SK-N-SH treated with all-trans-retinoic acid at 6 μM for 48 hours (cell line): ENCODE measurements at regions not wholly inside any gene's neighbourhood (a gene's known extent, or its start where the extent isn't known, plus 50 kb on each side); places are given as distances from the start of the nearest gene placed in this dataset.

Source experiments
- ATAC-seq: fragments of 200-7000 bp; cut with Tn5 transposase; 3 replicates; pipeline ENCODE4 v1.9.1; 2020; ENCODE audit warnings: mild to moderate bottlenecking, moderate library complexity
- ARNTL ChIP-seq: fragments of 450-650 bp; formaldehyde crosslinking; IDR thresholded peaks from 2 replicates; pipeline ENCODE4 v1.5.0; 2020; ENCODE audit warnings: low read depth, mild to moderate bottlenecking, moderate library complexity, borderline replicate concordance
- CREB5 ChIP-seq: fragments of 250-450 bp; sonication (Bioruptor Pico); IDR thresholded peaks from 2 replicates; pipeline ENCODE4 v1.5.1; 2020; ENCODE audit warnings: low read depth, mild to moderate bottlenecking, moderate library complexity
- CSDC2 ChIP-seq: fragments of 250-450 bp; sonication (Bioruptor Pico); IDR thresholded peaks from 2 replicates; pipeline ENCODE4 v1.5.0; 2020; ENCODE audit warnings: mild to moderate bottlenecking, moderate library complexity
- CSRNP3 ChIP-seq: fragments of 250-450 bp; sonication (Bioruptor Pico); IDR thresholded peaks from 2 replicates; pipeline ENCODE4 v1.5.1; 2021; ENCODE audit warnings: mild to moderate bottlenecking, moderate library complexity
- GLIS3 ChIP-seq: fragments of 250-450 bp; sonication (Bioruptor Pico); IDR thresholded peaks from 2 replicates; pipeline ENCODE4 v1.5.0; 2020; ENCODE audit warnings: mild to moderate bottlenecking, moderate library complexity
- ISL1 ChIP-seq: fragments of 250-450 bp; sonication (Bioruptor Pico); IDR thresholded peaks from 2 replicates; pipeline ENCODE4 v2.1.2; 2022; ENCODE audit warnings: mild to moderate bottlenecking, moderate library complexity
- PPARA ChIP-seq: fragments of 250-450 bp; sonication (Bioruptor Pico); IDR thresholded peaks from 2 replicates; pipeline ENCODE4 v1.5.0; 2020; ENCODE audit warnings: mild to moderate bottlenecking, borderline replicate concordance
- RARB ChIP-seq: fragments of 250-450 bp; sonication (Bioruptor Pico); IDR thresholded peaks from 2 replicates; pipeline ENCODE4 v1.8.0; 2021; ENCODE audit warnings: mild to moderate bottlenecking, moderate library complexity
- SNAI2 ChIP-seq: fragments of 250-450 bp; sonication (Bioruptor Pico); IDR thresholded peaks from 2 replicates; pipeline ENCODE4 v1.5.0; 2020; ENCODE audit warnings: mild to moderate bottlenecking, moderate library complexity
- TCF4 ChIP-seq: fragments of 250-450 bp; sonication (Bioruptor Pico); IDR thresholded peaks from 2 replicates; pipeline ENCODE4 v1.8.0; 2021; ENCODE audit warnings: mild to moderate bottlenecking, moderate library complexity, borderline replicate concordance
- TOX ChIP-seq: fragments of 250-450 bp; sonication (Bioruptor Pico); IDR thresholded peaks from 2 replicates; pipeline ENCODE4 v1.8.0; 2021; ENCODE audit warnings: mild to moderate bottlenecking, moderate library complexity, borderline replicate concordance
- TSHZ2 ChIP-seq: fragments of 250-450 bp; sonication (Bioruptor Pico); IDR thresholded peaks from 2 replicates; pipeline ENCODE4 v1.5.0; 2020; ENCODE audit warnings: mild to moderate bottlenecking, moderate library complexity
- ZC3H10 ChIP-seq: fragments of 250-450 bp; sonication (Bioruptor Pico); IDR thresholded peaks from 2 replicates; pipeline ENCODE4 v1.5.1; 2021; ENCODE audit warnings: mild to moderate bottlenecking, moderate library complexity
- ZFP3 ChIP-seq: fragments of 250-450 bp; sonication (Bioruptor Pico); IDR thresholded peaks from 2 replicates; pipeline ENCODE4 v1.5.0; 2020; ENCODE audit warnings: mild to moderate bottlenecking, moderate library complexity
- ZFP30 ChIP-seq: fragments of 450-650 bp; formaldehyde crosslinking; IDR thresholded peaks from 2 replicates; pipeline ENCODE4 v1.5.0; 2022; ENCODE audit warnings: mild to moderate bottlenecking, moderate library complexity
- ZNF565 ChIP-seq: fragments of 450-650 bp; formaldehyde crosslinking; conservative IDR thresholded peaks from 2 replicates; pipeline ENCODE4 v1.5.0; 2020; ENCODE audit warnings: low read depth, mild to moderate bottlenecking, moderate library complexity
- ZNF70 ChIP-seq: fragments of 450-650 bp; formaldehyde crosslinking; IDR thresholded peaks from 2 replicates; pipeline ENCODE4 v1.5.0; 2020; ENCODE audit warnings: mild to moderate bottlenecking, moderate library complexity
- ZNF8 ChIP-seq: fragments of 450-650 bp; formaldehyde crosslinking; IDR thresholded peaks from 2 replicates; pipeline ENCODE4 v1.5.0; 2020; ENCODE audit warnings: mild to moderate bottlenecking, moderate library complexity
- TF ChIP-seq, protein P1 (sequence below): fragments of 250-450 bp; sonication (Bioruptor Pico); IDR thresholded peaks from 2 replicates; pipeline ENCODE4 v1.8.0; 2020; ENCODE audit warnings: mild to moderate bottlenecking, moderate library complexity, borderline replicate concordance

GRCh38 chr1:84078842-84079202 is 65.2 kb upstream of the PRKACB start (continued):
- TF ChIP-seq TOX (CRISPR knock-in tag) (no peak), TCF4 (CRISPR knock-in tag) (no peak), PPARA (CRISPR knock-in tag) (no peak), CSRNP3 (no peak)

DNA sequence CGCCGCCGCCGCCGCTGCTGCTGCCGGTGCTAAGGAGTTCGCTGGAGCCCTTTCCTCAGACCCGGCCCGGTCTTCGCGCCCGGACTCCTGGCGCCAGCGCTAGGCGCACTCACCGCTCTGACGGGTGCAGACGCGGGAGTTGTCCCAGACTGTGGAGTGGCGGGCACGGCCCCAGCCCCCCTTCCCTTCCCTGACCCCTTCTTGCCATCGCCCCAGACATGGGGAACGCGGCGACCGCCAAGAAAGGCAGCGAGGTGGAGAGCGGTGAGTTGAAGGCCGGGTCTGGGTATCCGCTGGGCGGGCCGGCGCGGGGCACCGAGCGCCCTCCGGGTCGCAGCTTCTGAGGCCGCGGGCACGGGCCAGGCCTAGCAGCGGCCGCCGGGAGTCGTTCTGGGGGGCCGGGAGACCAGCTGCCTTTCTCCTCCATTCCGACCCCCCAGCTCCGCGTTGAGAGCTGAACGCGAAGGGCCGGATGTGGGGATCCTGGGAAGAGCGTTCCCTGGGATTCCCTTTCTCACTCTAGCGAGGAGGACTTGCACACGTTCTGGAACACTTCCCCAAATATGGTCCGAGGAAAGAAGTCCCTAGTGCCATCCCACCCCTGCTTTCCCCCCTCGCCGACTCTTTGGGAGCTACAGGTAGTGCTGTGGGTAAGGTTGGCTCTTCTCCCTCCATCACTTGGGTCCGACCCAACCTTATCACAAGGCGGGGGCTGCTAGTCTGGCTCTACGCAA is 65.8 kb upstream of the PRKACB start:
- ATAC-seq = peak; percentile 69
- no peak for TF ChIP-seq CSDC2 (CRISPR knock-in tag)
- TF ChIP-seq RARB (CRISPR knock-in tag) = no peak
- no peak for TF ChIP-seq TOX (CRISPR knock-in tag)
- peak; percentile 92 for TF ChIP-seq ZFP3 (CRISPR knock-in tag)
- TF ChIP-seq ZNF8 (CRISPR knock-in tag) = no peak
- no peak for TF ChIP-seq CREB5 (CRISPR knock-in tag)

DNA sequence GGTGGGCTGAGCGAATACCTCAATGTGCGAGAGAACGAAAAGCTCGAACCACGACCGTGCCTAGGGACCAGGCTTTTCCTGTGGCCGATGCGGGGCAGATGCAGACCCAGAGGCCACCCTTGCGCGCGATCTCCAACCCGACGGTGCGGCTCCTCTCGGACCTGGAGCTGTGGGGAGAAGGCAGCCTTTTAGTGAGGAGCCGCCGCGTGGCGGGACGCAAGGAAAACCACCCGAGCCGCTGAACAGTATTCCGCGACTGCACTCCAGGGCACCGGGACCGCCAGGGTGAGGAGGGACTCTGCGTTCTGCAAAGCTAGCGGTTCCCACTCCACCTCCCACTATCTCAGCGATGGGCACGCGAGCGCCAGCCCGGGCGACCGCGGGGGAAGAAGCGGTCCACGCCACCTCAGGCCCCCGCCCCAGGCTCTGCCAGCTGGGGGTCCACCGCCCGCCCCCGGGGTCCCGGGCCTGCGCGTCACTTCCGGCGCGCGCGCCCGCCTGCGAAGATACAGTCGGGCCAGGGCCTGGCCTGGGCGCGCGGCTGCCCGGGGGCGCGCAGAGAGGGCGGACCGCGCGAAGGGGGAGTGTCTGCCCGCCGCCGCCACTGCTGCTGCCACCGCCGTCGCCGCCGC is 66.5 kb upstream of the PRKACB start:
- ATAC-seq = peak; percentile 89
- TF ChIP-seq TSHZ2 (CRISPR knock-in tag) (0 out of 2 replicates have a peak, but pooled peaks have one; percentile 63), ISL1 (CRISPR knock-in tag) (no peak), ZFP3 (CRISPR knock-in tag) (no peak), ARNTL (CRISPR knock-in tag) (no peak), CSDC2 (CRISPR knock-in tag) (no peak)
- TF ChIP-seq, protein P1, sequence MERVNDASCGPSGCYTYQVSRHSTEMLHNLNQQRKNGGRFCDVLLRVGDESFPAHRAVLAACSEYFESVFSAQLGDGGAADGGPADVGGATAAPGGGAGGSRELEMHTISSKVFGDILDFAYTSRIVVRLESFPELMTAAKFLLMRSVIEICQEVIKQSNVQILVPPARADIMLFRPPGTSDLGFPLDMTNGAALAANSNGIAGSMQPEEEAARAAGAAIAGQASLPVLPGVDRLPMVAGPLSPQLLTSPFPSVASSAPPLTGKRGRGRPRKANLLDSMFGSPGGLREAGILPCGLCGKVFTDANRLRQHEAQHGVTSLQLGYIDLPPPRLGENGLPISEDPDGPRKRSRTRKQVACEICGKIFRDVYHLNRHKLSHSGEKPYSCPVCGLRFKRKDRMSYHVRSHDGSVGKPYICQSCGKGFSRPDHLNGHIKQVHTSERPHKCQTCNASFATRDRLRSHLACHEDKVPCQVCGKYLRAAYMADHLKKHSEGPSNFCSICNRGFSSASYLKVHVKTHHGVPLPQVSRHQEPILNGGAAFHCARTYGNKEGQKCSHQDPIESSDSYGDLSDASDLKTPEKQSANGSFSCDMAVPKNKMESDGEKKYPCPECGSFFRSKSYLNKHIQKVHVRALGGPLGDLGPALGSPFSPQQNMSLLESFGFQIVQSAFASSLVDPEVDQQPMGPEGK (CRISPR knock-in tag) = peak; percentile 58; the same call in 1 of the 2 replicates

GRCh38 chr1:84073266-84073665 is 70.8 kb upstream of the PRKACB start:
- no peak for ATAC-seq
- TF ChIP-seq ZNF70 (CRISPR knock-in tag) (no peak), ZFP3 (CRISPR knock-in tag) (no peak), ZNF8 (CRISPR knock-in tag) (no peak), TCF4 (CRISPR knock-in tag) (no peak), ZNF565 (CRISPR knock-in tag) (no peak), PPARA (CRISPR knock-in tag) (no peak), SNAI2 (CRISPR knock-in tag) (no peak), ZC3H10 (CRISPR knock-in tag) (no peak), ZFP30 (CRISPR knock-in tag) (no peak), ARNTL (CRISPR knock-in tag) (no peak), GLIS3 (CRISPR knock-in tag) (no peak), CREB5 (CRISPR knock-in tag) (no peak), CSRNP3 (no peak)
- TF ChIP-seq, protein P1 (CRISPR knock-in tag) = no peak
